LHCN-M2 (cell line): ENCODE measurements at regions not wholly inside any gene's neighbourhood (a gene's known extent, or its start where the extent isn't known, plus 50 kb on each side); places are given as distances from the start of the nearest gene placed in this dataset.

Experiments used
- DNase-seq: peaks from one replicate; pipeline ENCODE4 v3.0.0-alpha.2; 2012; ENCODE audit warnings: low read depth

GRCh38 chr10:78616125-78616695 is 452.6 kb upstream of the ZMIZ1 start:
- DNase-seq = no peak

GRCh38 chr10:78617115-78617514 is 451.7 kb upstream of the ZMIZ1 start:
- no peak for DNase-seq

- DNase-seq = no peak
Observed at GRCh38 chr10:78617631-78618030, 451.1 kb upstream of the ZMIZ1 start.

- no peak for DNase-seq
Observed at GRCh38 chr10:78618050-78618449, 450.7 kb upstream of the ZMIZ1 start.

- DNase-seq = no peak
Observed at GRCh38 chr10:78619115-78619851, 449.5 kb upstream of the ZMIZ1 start.

- no peak for DNase-seq
Observed at GRCh38 chr10:78619896-78620295, 448.9 kb upstream of the ZMIZ1 start.

GRCh38 chr10:78620985-78621799 is 447.6 kb upstream of the ZMIZ1 start:
- no peak for DNase-seq

GRCh38 chr10:78623578-78624215 is 445.1 kb upstream of the ZMIZ1 start:
- DNase-seq = peak; percentile 72

GRCh38 chr10:78624791-78625190 is 444.0 kb upstream of the ZMIZ1 start:
- no peak for DNase-seq

GRCh38 chr10:78626471-78626870 is 442.3 kb upstream of the ZMIZ1 start:
- no peak for DNase-seq

- no peak for DNase-seq
Observed at GRCh38 chr10:78627254-78627795, 441.4 kb upstream of the ZMIZ1 start.

- no peak for DNase-seq
Observed at GRCh38 chr10:78628976-78629375, 439.8 kb upstream of the ZMIZ1 start.

GRCh38 chr10:78629773-78630172 is 439.0 kb upstream of the ZMIZ1 start:
- no peak for DNase-seq

GRCh38 chr10:78630944-78631838 is 437.6 kb upstream of the ZMIZ1 start:
- peak; percentile 75 for DNase-seq

- DNase-seq = peak; percentile 33
Observed at GRCh38 chr10:78634389-78634815, 434.4 kb upstream of the ZMIZ1 start.

- peak; percentile 72 for DNase-seq
Observed at GRCh38 chr10:78634835-78635234, 433.9 kb upstream of the ZMIZ1 start.

GRCh38 chr10:78639629-78640028 is 429.1 kb upstream of the ZMIZ1 start:
- DNase-seq = no peak

GRCh38 chr10:78640796-78641636 is 427.8 kb upstream of the ZMIZ1 start:
- no peak for DNase-seq

GRCh38 chr10:78641693-78642092 is 427.1 kb upstream of the ZMIZ1 start:
- DNase-seq = no peak
